ENCODE measurements at regions not wholly inside any gene's neighbourhood (a gene's known extent, or its start where the extent isn't known, plus 50 kb on each side); places are given as distances from the start of the nearest gene placed in this dataset.

DNA sequence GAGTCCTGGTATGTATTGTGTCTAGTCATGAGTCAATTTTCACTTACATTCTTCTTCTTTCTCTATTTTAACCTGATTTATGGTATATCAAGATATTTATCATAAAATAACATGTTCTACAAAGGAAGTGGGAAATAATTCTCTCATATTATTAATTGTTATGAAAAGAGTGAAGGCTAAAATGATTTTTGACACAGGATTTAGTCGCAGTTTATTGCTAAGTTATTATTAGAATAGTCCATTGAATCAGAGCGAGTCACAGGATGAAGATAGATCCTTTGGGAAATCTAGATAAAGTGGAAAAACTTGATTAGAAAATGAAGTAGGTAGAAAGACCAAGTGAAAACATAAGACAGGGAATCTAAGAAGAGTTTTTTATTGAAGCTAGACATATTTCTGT, 184.3 kb upstream of the DGKB start:
- Mint-ChIP-seq H3K36me3 (ENCODE audit: unreplicated experiment) (no peaks in the 10 kb centered on the region), H3K4me1 (ENCODE audit: unreplicated experiment) (peaks cover 17% of the 10 kb centered on the region), H3K9me3 (ENCODE audit: unreplicated experiment) (no peaks in the 10 kb centered on the region), H3K4me3 (ENCODE audit: unreplicated experiment) (no peak overlapping the region), H3K27ac (ENCODE audit: unreplicated experiment) (no peak overlapping the region), H3K27me3 (ENCODE audit: unreplicated experiment) (no peaks in the 10 kb centered on the region)
- DNase-seq (ENCODE audit: extremely low spot score, unreplicated experiment): no peak
- TF ChIP-seq, protein P1, sequence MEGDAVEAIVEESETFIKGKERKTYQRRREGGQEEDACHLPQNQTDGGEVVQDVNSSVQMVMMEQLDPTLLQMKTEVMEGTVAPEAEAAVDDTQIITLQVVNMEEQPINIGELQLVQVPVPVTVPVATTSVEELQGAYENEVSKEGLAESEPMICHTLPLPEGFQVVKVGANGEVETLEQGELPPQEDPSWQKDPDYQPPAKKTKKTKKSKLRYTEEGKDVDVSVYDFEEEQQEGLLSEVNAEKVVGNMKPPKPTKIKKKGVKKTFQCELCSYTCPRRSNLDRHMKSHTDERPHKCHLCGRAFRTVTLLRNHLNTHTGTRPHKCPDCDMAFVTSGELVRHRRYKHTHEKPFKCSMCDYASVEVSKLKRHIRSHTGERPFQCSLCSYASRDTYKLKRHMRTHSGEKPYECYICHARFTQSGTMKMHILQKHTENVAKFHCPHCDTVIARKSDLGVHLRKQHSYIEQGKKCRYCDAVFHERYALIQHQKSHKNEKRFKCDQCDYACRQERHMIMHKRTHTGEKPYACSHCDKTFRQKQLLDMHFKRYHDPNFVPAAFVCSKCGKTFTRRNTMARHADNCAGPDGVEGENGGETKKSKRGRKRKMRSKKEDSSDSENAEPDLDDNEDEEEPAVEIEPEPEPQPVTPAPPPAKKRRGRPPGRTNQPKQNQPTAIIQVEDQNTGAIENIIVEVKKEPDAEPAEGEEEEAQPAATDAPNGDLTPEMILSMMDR (IDR thresholded peaks at IDR 0.05): no peak

DNA sequence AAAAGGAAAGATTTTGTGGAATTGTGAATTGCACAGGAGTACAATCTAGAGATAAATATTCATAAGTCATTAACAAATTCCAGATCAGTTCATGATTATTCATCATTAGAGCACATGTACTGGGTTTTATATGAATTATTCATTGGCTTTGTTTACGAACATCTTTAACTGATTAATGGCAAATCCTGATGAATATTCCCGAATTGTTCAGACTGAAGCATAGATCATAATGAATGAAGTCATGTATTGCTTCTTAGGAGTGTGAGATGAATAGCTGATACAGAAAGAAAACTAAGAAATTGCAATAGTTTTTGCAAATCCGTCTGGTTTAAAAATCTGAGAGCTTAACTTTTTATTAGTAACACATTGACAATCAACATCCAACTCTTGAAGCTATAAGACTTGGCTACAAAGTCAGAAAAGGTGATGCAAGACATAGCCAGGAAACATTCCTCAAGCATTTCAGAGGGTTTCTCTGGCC, 183.6 kb upstream of the DGKB start:
- no peak for DNase-seq (ENCODE audit: extremely low spot score, unreplicated experiment)
- H3K27me3 Mint-ChIP-seq (ENCODE audit: unreplicated experiment): no peaks in the 10 kb centered on the region
- no peaks in the 10 kb centered on the region for H3K9me3 Mint-ChIP-seq (ENCODE audit: unreplicated experiment)
- TF ChIP-seq, protein P1 (IDR thresholded peaks at IDR 0.05): no peak
- no peak overlapping the region for H3K4me3 Mint-ChIP-seq (ENCODE audit: unreplicated experiment)
- H3K27ac Mint-ChIP-seq (ENCODE audit: unreplicated experiment): no peak overlapping the region
- peaks cover 17% of the 10 kb centered on the region for H3K4me1 Mint-ChIP-seq (ENCODE audit: unreplicated experiment)
- no peaks in the 10 kb centered on the region for H3K36me3 Mint-ChIP-seq (ENCODE audit: unreplicated experiment)

DNA sequence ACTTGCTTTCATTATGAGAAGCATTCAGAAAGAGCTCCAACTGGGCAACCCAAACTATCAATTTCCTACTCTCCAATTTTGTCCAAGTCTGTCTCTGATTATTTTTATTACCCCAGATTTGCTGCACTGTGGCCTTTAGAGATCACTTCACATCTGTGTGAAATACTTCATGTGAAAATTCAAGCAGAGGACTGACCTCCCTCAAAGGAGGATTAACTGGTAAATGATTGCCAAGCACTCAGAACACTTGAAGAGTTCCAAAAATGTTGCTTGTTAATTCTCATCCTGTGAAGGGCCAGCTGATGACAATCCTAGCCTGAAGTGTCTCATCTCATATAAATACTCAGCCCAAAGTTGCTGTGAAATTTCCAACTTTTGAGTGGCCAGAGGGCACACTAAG, 182.8 kb upstream of the DGKB start:
- Mint-ChIP-seq H3K4me3 (ENCODE audit: unreplicated experiment) (no peak overlapping the region), H3K27ac (ENCODE audit: unreplicated experiment) (no peak overlapping the region), H3K36me3 (ENCODE audit: unreplicated experiment) (no peaks in the 10 kb centered on the region), H3K4me1 (ENCODE audit: unreplicated experiment) (peaks cover 17% of the 10 kb centered on the region), H3K9me3 (ENCODE audit: unreplicated experiment) (no peaks in the 10 kb centered on the region), H3K27me3 (ENCODE audit: unreplicated experiment) (no peaks in the 10 kb centered on the region)
- TF ChIP-seq, protein P1 (IDR thresholded peaks at IDR 0.05): no peak
- DNase-seq (ENCODE audit: extremely low spot score, unreplicated experiment): no peak

DNA sequence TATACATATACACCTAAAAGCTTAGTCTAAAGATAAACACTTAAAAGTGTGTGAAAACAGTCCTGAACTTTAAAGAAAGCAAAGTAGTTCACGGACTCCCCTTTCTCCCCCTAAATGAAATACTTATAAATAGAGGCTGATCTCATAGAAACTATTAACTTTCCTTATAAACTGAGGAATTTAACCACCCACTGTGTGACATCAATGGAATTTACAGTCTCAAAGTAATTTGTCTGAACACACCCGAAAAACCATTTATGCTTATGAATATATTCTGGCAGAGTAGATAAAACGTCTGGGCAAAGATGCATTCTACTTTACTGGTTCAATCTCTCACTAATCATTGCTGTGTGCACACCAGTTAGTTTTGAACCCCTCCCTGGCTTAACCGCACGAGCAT, 181.8 kb upstream of the DGKB start:
- TF ChIP-seq, protein P1 (IDR thresholded peaks at IDR 0.05): no peak
- no peak for DNase-seq (ENCODE audit: extremely low spot score, unreplicated experiment)
- H3K4me3 Mint-ChIP-seq (ENCODE audit: unreplicated experiment): no peak overlapping the region
- H3K36me3 Mint-ChIP-seq (ENCODE audit: unreplicated experiment): no peaks in the 10 kb centered on the region
- H3K4me1 Mint-ChIP-seq (ENCODE audit: unreplicated experiment): peaks cover 17% of the 10 kb centered on the region
- no peaks in the 10 kb centered on the region for H3K27me3 Mint-ChIP-seq (ENCODE audit: unreplicated experiment)
- no peaks in the 10 kb centered on the region for H3K9me3 Mint-ChIP-seq (ENCODE audit: unreplicated experiment)
- no peak overlapping the region for H3K27ac Mint-ChIP-seq (ENCODE audit: unreplicated experiment)

DNA sequence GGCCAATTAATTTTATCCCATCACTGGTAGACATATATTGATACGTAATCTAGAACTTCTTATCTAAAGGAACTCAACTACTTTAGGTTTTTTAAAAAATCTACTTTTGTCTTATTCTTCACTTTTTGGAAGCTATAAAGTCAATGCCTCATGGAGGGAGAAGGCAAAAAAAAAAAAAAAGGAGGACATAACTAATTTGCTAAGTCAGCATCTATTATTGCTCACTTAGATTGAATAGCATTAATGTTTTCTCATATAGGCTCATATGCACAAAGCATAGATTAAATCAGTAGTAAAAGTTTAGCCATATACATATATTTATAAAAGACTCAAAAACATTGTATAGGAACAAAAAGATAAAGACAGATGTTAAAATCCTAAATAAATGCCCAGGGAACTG, 179.3 kb upstream of the DGKB start:
- Mint-ChIP-seq H3K27me3 (ENCODE audit: unreplicated experiment) (no peaks in the 10 kb centered on the region), H3K27ac (ENCODE audit: unreplicated experiment) (no peak overlapping the region), H3K36me3 (ENCODE audit: unreplicated experiment) (no peaks in the 10 kb centered on the region), H3K4me3 (ENCODE audit: unreplicated experiment) (no peak overlapping the region), H3K9me3 (ENCODE audit: unreplicated experiment) (no peaks in the 10 kb centered on the region), H3K4me1 (ENCODE audit: unreplicated experiment) (peaks cover 15% of the 10 kb centered on the region)
- DNase-seq (ENCODE audit: extremely low spot score, unreplicated experiment): no peak
- TF ChIP-seq, protein P1 (IDR thresholded peaks at IDR 0.05): no peak
